Sigmoid colon (tissue), 3 donors: ENCODE measurements at regions not wholly inside any gene's neighbourhood (a gene's known extent, or its start where the extent isn't known, plus 50 kb on each side); places are given as distances from the start of the nearest gene placed in this dataset.
"Not testable (repeated sequence)": the region's sequence is repeated elsewhere in the genome, so short reads cannot be mapped to it uniquely, and the experiment has no call there.

Experiments
- CTCF ChIP-seq, 4 experiments: fragments of 450-650 bp in 3 of 4; fragments of 200-600 bp in 1 of 4; IDR thresholded peaks; one replicate each; pipeline ENCODE4 v1.5.1; 2016 to 2019; ENCODE audit warnings: antibody characterized with exemption in 4 of 4, mild to moderate bottlenecking in 3 of 4, moderate library complexity in 2 of 4
- POLR2A ChIP-seq, 2 donors: fragments of 450-650 bp; IDR thresholded peaks; one replicate each; pipeline ENCODE4 v1.6.1; 2016; ENCODE audit warnings: antibody characterized with exemption in 2 of 2, mild to moderate bottlenecking in 2 of 2, moderate library complexity in 2 of 2

GRCh38 chr10:42281896-42282295, 356.5 kb downstream of the ZNF33B start:
- TF ChIP-seq CTCF, POLR2A (IDR thresholded peaks at IDR 0.05): not testable (repeated sequence)
